D721Med (cell line): ENCODE measurements at regions not wholly inside any gene's neighbourhood (a gene's known extent, or its start where the extent isn't known, plus 50 kb on each side); places are given as distances from the start of the nearest gene placed in this dataset.
"Not testable (repeated sequence)": the region's sequence is repeated elsewhere in the genome, so short reads cannot be mapped to it uniquely, and the experiment has no call there.

ENCODE experiments used
- DNase-seq: peaks from one replicate; pipeline ENCODE4 v3.0.0; 2011; ENCODE audit warnings: low spot score; ENCODE audit not compliant: insufficient read length
- FAIRE-seq: peaks from 2 replicates; lab custom pipeline; 2011; peaks lifted over from hg19 to GRCh38; lab: Jason Lieb, UNC
- CTCF ChIP-seq: IDR thresholded peaks from 2 replicates; pipeline ENCODE4 v1.5.1; 2012; ENCODE audit warnings: mild to moderate bottlenecking, control low read depth; ENCODE audit not compliant: insufficient read depth; ENCODE audit errors: missing control alignments

- TF ChIP-seq CTCF: no peak
- DNase-seq (no peak), FAIRE-seq (no peak)
These were observed 1065.6 kb upstream of the TMPRSS15 start for GRCh38 chr21:19468991-19469715.

- no peak for FAIRE-seq
- TF ChIP-seq CTCF: no peak
- DNase-seq: no peak
These were observed 1071.9 kb upstream of the TMPRSS15 start for GRCh38 chr21:19475525-19475924.

- DNase-seq (no peak), FAIRE-seq (no peak)
- TF ChIP-seq CTCF: no peak
These were observed 1086.3 kb upstream of the TMPRSS15 start for GRCh38 chr21:19489930-19490329.

- DNase-seq (no peak), FAIRE-seq (no peak)
- TF ChIP-seq CTCF: no peak
These were observed 1086.9 kb upstream of the TMPRSS15 start for GRCh38 chr21:19490481-19490880.

- DNase-seq, FAIRE-seq: not testable (repeated sequence)
These were observed 1090.1 kb upstream of the TMPRSS15 start for GRCh38 chr21:19493437-19494241.

- DNase-seq (no peak), FAIRE-seq (no peak)
- no peak for TF ChIP-seq CTCF
These were observed 1097.5 kb upstream of the TMPRSS15 start for GRCh38 chr21:19501115-19501514.

- no peak for FAIRE-seq
- peak; percentile 40 for TF ChIP-seq CTCF
- no peak for DNase-seq
These were observed 1104.2 kb upstream of the TMPRSS15 start for GRCh38 chr21:19507682-19508260.
